ENCODE measurements at regions not wholly inside any gene's neighbourhood (a gene's known extent, or its start where the extent isn't known, plus 50 kb on each side); places are given as distances from the start of the nearest gene placed in this dataset.

- TF ChIP-seq POLR2A (IDR thresholded peaks at IDR 0.05) (no peak), POLR2AphosphoS5 (IDR thresholded peaks at IDR 0.05) (no peak), CTCF (IDR thresholded peaks at IDR 0.05) (no peak), EP300 (IDR thresholded peaks at IDR 0.05) (no peak)
These were observed 194.0 kb upstream of the KLF4 start for GRCh38 chr9:107683566-107683965.
